GM21737 (cell line): ENCODE measurements at regions not wholly inside any gene's neighbourhood (a gene's known extent, or its start where the extent isn't known, plus 50 kb on each side); places are given as distances from the start of the nearest gene placed in this dataset.

Experiments
- ATAC-seq: cut with Tn5 transposase; IDR thresholded peaks from one replicate; pipeline ENCODE4 v1.9.1; 2021; ENCODE audit warnings: mild to moderate bottlenecking, moderate library complexity; ENCODE audit not compliant: unreplicated experiment

- ATAC-seq = no peak
Measured at GRCh38 chr22:48103126-48103875, 1340.9 kb downstream of the TBC1D22A start.

GRCh38 chr22:48102581-48102980, 1340.1 kb downstream of the TBC1D22A start:
- ATAC-seq = no peak

GRCh38 chr22:48101704-48102103, 1339.3 kb downstream of the TBC1D22A start:
- ATAC-seq = no peak

GRCh38 chr22:48100685-48101417, 1338.4 kb downstream of the TBC1D22A start:
- no peak for ATAC-seq

- no peak for ATAC-seq
Measured at GRCh38 chr22:48099671-48100070, 1337.2 kb downstream of the TBC1D22A start.

GRCh38 chr22:48099251-48099650, 1336.8 kb downstream of the TBC1D22A start:
- peak; percentile 1 for ATAC-seq

GRCh38 chr22:48098921-48099245, 1336.4 kb downstream of the TBC1D22A start:
- ATAC-seq = no peak

- peak; percentile 62 for ATAC-seq
Measured at GRCh38 chr22:48098243-48098920, 1335.9 kb downstream of the TBC1D22A start.

GRCh38 chr22:48097723-48098122, 1335.3 kb downstream of the TBC1D22A start:
- peak; percentile 18 for ATAC-seq

- ATAC-seq = no peak
Measured at GRCh38 chr22:48096851-48097665, 1334.6 kb downstream of the TBC1D22A start.

- no peak for ATAC-seq
Measured at GRCh38 chr22:48096411-48096810, 1334.0 kb downstream of the TBC1D22A start.

- ATAC-seq = no peak
Measured at GRCh38 chr22:48093981-48094380, 1331.5 kb downstream of the TBC1D22A start.

- ATAC-seq = no peak
Measured at GRCh38 chr22:48092866-48093265, 1330.4 kb downstream of the TBC1D22A start.

GRCh38 chr22:48091656-48092223, 1329.3 kb downstream of the TBC1D22A start:
- ATAC-seq = no peak

GRCh38 chr22:48091060-48091650, 1328.7 kb downstream of the TBC1D22A start:
- no peak for ATAC-seq

- ATAC-seq = no peak
Measured at GRCh38 chr22:48090332-48090672, 1327.9 kb downstream of the TBC1D22A start.

GRCh38 chr22:48089601-48090331, 1327.3 kb downstream of the TBC1D22A start:
- ATAC-seq = no peak

- ATAC-seq = no peak
Measured at GRCh38 chr22:48088926-48089536, 1326.6 kb downstream of the TBC1D22A start.

GRCh38 chr22:48088251-48088650, 1325.8 kb downstream of the TBC1D22A start:
- no peak for ATAC-seq
